Neural cell (in vitro differentiated cells): ENCODE measurements at regions not wholly inside any gene's neighbourhood (a gene's known extent, or its start where the extent isn't known, plus 50 kb on each side); places are given as distances from the start of the nearest gene placed in this dataset.

Experiments
- H2AFZ ChIP-seq: fragments of 200-600, 300-800 bp; sonication (generic), shearing (Covaris generic); 2 replicates; pipeline ENCODE4 v1.6.0; 2014; ENCODE audit warnings: low read depth, mild to moderate bottlenecking, antibody characterized with exemption, low read length, moderate library complexity
- H3F3A ChIP-seq: fragments of 200-600 bp; shearing (Covaris generic); 2 replicates; pipeline ENCODE4 v1.6.1; 2016; ENCODE audit warnings: mild to moderate bottlenecking, moderate library complexity, mixed read lengths, antibody characterized with exemption, low read length; ENCODE audit not compliant: insufficient read depth, poor library complexity, severe bottlenecking
- H3K27ac ChIP-seq: fragments of 200-600, 300-800 bp; sonication (generic), shearing (Covaris generic); 2 replicates; pipeline ENCODE4 v1.5.1; 2014; ENCODE audit warnings: mild to moderate bottlenecking, low read length, moderate library complexity
- H3K27me3 ChIP-seq: fragments of 300-800, 200-600 bp; sonication (generic), shearing (Covaris generic); 2 replicates; pipeline ENCODE4 v1.6.0; 2014; ENCODE audit warnings: mild to moderate bottlenecking, low read depth, low read length, moderate library complexity; ENCODE audit not compliant: insufficient read depth
- H3K36me3 ChIP-seq: fragments of 300-800, 200-600 bp; sonication (generic), shearing (Covaris generic); 2 replicates; pipeline ENCODE4 v1.5.1; 2014; ENCODE audit warnings: mild to moderate bottlenecking, antibody characterized with exemption, low read length, moderate library complexity; ENCODE audit not compliant: insufficient read depth
- H3K4me2 ChIP-seq: fragments of 300-800, 200-600 bp; sonication (generic), shearing (Covaris generic); 2 replicates; pipeline ENCODE4 v1.6.0; 2014; ENCODE audit warnings: mild to moderate bottlenecking, low read length
- H3K4me3 ChIP-seq: fragments of 300-800, 200-600 bp; sonication (generic), shearing (Covaris generic); 2 replicates; pipeline ENCODE4 v1.5.1; 2014; ENCODE audit warnings: mild to moderate bottlenecking, low read length, moderate library complexity
- H3K79me2 ChIP-seq: fragments of 200-600 bp; shearing (Covaris generic); replicated peaks from 2 replicates; pipeline ENCODE4 v1.6.0; 2014; ENCODE audit warnings: mild to moderate bottlenecking, low read length, moderate library complexity; ENCODE audit not compliant: insufficient read depth
- H3K9ac ChIP-seq: fragments of 300-800, 200-600 bp; sonication (generic), shearing (Covaris generic); 2 replicates; pipeline ENCODE4 v1.6.1; 2016; ENCODE audit warnings: mild to moderate bottlenecking, low read length, mixed read lengths
- H3K9me2 ChIP-seq: fragments of 200-600 bp; shearing (Covaris generic); 2 replicates; pipeline ENCODE4 v1.6.1; 2016; ENCODE audit warnings: mild to moderate bottlenecking, low read length, mixed read lengths; ENCODE audit not compliant: insufficient read depth
- H3K9me3 ChIP-seq: fragments of 200-600, 300-800 bp; sonication (generic), shearing (Covaris generic); 2 replicates; pipeline ENCODE4 v1.6.1; 2016; ENCODE audit warnings: mild to moderate bottlenecking, mixed run types, low read length, moderate library complexity, mixed read lengths
- H4K20me1 ChIP-seq: fragments of 200-600 bp; shearing (Covaris generic); 2 replicates; pipeline ENCODE4 v1.6.1; 2016; ENCODE audit warnings: mild to moderate bottlenecking, mixed run types; ENCODE audit not compliant: insufficient read depth
- EP300 ChIP-seq: fragments of 450-650 bp; conservative IDR thresholded peaks from 2 replicates; pipeline ENCODE4 v1.6.1; 2014; ENCODE audit warnings: antibody characterized with exemption, mild to moderate bottlenecking, moderate library complexity; ENCODE audit not compliant: poor library complexity, severe bottlenecking
- EZH2 ChIP-seq: fragments of 200-600, 300-800 bp; shearing (Covaris generic), sonication (generic); IDR thresholded peaks from 2 replicates; pipeline ENCODE4 v1.6.1; 2014; ENCODE audit warnings: antibody characterized with exemption, low read length, borderline replicate concordance, mild to moderate bottlenecking; ENCODE audit not compliant: insufficient read depth, poor library complexity, severe bottlenecking
- MXI1 ChIP-seq: fragments of 450-650 bp; conservative IDR thresholded peaks from 2 replicates; pipeline ENCODE4 v1.6.1; 2014; ENCODE audit warnings: antibody characterized with exemption, mild to moderate bottlenecking; ENCODE audit not compliant: poor library complexity, severe bottlenecking
- POLR2AphosphoS5 ChIP-seq: IDR thresholded peaks from 2 replicates; pipeline ENCODE4 v1.6.1; 2012
- RAD21 ChIP-seq: fragments of 450-650 bp; conservative IDR thresholded peaks from 2 replicates; pipeline ENCODE4 v1.6.1; 2014; ENCODE audit warnings: antibody characterized with exemption, mild to moderate bottlenecking, moderate library complexity
- SMC3 ChIP-seq: fragments of 450-650 bp; conservative IDR thresholded peaks from 2 replicates; pipeline ENCODE4 v1.6.1; 2014; ENCODE audit warnings: antibody characterized with exemption, mild to moderate bottlenecking, moderate library complexity; ENCODE audit not compliant: poor library complexity
- TAF1 ChIP-seq: IDR thresholded peaks from 2 replicates; pipeline ENCODE4 v1.6.1; 2012; ENCODE audit warnings: low read depth
- TF ChIP-seq, protein P1 (sequence below): IDR thresholded peaks from 2 replicates; pipeline ENCODE4 v1.6.1; 2012; ENCODE audit warnings: borderline replicate concordance
- TF ChIP-seq, protein P2 (sequence below): fragments of 450-650 bp; IDR thresholded peaks from 2 replicates; pipeline ENCODE4 v1.5.1; 2014; ENCODE audit warnings: antibody characterized with exemption, mild to moderate bottlenecking, moderate library complexity; ENCODE audit not compliant: poor library complexity, severe bottlenecking

DNA sequence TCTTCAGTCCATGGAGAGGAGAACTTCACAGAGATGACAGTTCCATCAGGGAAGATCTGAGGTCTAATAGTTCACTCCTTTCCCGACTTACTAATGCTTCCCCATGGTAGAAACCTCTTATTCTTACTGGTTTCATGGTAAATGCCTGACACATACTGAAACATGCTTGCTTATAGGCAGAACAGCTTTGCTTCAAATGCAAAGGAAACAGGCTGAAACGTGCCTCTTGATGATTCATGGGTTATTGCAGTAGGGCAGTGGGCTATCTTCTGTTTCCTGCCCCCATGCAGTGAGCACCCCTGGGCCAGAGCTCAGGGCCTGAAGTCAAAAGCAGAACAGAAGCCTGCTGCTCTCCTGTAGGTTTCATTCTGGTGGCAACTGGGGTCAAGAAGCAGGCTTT is 223.5 kb downstream of the RDH14 start:
- H3F3A ChIP-seq: no peaks in the 10 kb centered on the region
- no peaks in the 10 kb centered on the region for H3K79me2 ChIP-seq
- no peaks in the 10 kb centered on the region for H3K9me2 ChIP-seq
- H3K9ac ChIP-seq: no peak overlapping the region
- no peaks in the 10 kb centered on the region for H3K36me3 ChIP-seq
- no peak overlapping the region for H3K27ac ChIP-seq
- H3K4me2 ChIP-seq: no peak overlapping the region
- H3K27me3 ChIP-seq: no peaks in the 10 kb centered on the region
- no peaks in the 10 kb centered on the region for H3K9me3 ChIP-seq
- no peak overlapping the region for H3K4me3 ChIP-seq
- no peaks in the 10 kb centered on the region for H4K20me1 ChIP-seq
- no peak overlapping the region for H2AFZ ChIP-seq
- no peak for TF ChIP-seq EZH2
- no peak for TF ChIP-seq MXI1
- no peak for TF ChIP-seq RAD21
- TF ChIP-seq, protein P1, sequence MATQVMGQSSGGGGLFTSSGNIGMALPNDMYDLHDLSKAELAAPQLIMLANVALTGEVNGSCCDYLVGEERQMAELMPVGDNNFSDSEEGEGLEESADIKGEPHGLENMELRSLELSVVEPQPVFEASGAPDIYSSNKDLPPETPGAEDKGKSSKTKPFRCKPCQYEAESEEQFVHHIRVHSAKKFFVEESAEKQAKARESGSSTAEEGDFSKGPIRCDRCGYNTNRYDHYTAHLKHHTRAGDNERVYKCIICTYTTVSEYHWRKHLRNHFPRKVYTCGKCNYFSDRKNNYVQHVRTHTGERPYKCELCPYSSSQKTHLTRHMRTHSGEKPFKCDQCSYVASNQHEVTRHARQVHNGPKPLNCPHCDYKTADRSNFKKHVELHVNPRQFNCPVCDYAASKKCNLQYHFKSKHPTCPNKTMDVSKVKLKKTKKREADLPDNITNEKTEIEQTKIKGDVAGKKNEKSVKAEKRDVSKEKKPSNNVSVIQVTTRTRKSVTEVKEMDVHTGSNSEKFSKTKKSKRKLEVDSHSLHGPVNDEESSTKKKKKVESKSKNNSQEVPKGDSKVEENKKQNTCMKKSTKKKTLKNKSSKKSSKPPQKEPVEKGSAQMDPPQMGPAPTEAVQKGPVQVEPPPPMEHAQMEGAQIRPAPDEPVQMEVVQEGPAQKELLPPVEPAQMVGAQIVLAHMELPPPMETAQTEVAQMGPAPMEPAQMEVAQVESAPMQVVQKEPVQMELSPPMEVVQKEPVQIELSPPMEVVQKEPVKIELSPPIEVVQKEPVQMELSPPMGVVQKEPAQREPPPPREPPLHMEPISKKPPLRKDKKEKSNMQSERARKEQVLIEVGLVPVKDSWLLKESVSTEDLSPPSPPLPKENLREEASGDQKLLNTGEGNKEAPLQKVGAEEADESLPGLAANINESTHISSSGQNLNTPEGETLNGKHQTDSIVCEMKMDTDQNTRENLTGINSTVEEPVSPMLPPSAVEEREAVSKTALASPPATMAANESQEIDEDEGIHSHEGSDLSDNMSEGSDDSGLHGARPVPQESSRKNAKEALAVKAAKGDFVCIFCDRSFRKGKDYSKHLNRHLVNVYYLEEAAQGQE: no peak
- no peak for TF ChIP-seq SMC3
- TF ChIP-seq EP300: no peak
- TF ChIP-seq, protein P2, sequence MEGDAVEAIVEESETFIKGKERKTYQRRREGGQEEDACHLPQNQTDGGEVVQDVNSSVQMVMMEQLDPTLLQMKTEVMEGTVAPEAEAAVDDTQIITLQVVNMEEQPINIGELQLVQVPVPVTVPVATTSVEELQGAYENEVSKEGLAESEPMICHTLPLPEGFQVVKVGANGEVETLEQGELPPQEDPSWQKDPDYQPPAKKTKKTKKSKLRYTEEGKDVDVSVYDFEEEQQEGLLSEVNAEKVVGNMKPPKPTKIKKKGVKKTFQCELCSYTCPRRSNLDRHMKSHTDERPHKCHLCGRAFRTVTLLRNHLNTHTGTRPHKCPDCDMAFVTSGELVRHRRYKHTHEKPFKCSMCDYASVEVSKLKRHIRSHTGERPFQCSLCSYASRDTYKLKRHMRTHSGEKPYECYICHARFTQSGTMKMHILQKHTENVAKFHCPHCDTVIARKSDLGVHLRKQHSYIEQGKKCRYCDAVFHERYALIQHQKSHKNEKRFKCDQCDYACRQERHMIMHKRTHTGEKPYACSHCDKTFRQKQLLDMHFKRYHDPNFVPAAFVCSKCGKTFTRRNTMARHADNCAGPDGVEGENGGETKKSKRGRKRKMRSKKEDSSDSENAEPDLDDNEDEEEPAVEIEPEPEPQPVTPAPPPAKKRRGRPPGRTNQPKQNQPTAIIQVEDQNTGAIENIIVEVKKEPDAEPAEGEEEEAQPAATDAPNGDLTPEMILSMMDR: no peak
- TF ChIP-seq POLR2AphosphoS5: no peak
- no peak for TF ChIP-seq TAF1

DNA sequence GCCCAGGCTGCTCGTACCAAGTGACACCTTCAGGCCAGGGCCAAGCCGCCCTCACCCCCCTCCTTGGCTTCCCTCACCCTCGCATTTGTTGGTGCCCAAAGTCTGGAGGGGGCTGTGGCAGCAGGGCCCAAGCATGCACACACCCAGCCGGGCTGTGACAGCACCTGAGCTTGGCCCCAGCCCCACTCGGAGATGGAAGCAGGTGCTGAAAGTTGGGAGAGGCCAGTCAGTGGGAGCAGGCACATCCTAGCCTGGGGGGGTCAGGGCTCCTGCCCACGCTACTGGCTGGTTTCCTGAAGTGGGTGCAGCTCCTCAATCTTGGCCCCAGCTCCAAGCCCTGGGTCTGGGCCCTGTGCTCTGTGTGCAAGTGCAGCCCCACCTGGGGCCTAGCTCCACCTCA is 228.0 kb downstream of the RDH14 start:
- no peak overlapping the region for H3K4me2 ChIP-seq
- H3K9me3 ChIP-seq: no peaks in the 10 kb centered on the region
- no peak overlapping the region for H3K4me3 ChIP-seq
- H3K27me3 ChIP-seq: no peaks in the 10 kb centered on the region
- H3K9me2 ChIP-seq: no peaks in the 10 kb centered on the region
- H3K79me2 ChIP-seq: no peaks in the 10 kb centered on the region
- H3K9ac ChIP-seq: no peak overlapping the region
- H4K20me1 ChIP-seq: no peaks in the 10 kb centered on the region
- no peak overlapping the region for H2AFZ ChIP-seq
- no peaks in the 10 kb centered on the region for H3F3A ChIP-seq
- H3K36me3 ChIP-seq: no peaks in the 10 kb centered on the region
- H3K27ac ChIP-seq: no peak overlapping the region
- TF ChIP-seq RAD21 (no peak), MXI1 (no peak), EZH2 (no peak), POLR2AphosphoS5 (no peak), SMC3 (no peak), TAF1 (no peak), EP300 (no peak)
- TF ChIP-seq, protein P1: no peak
- TF ChIP-seq, protein P2: no peak
